LNCaP clone FGC (cell line): ENCODE measurements at regions not wholly inside any gene's neighbourhood (a gene's known extent, or its start where the extent isn't known, plus 50 kb on each side); places are given as distances from the start of the nearest gene placed in this dataset.

Source experiments
- DNase-seq: peaks from one replicate; pipeline ENCODE4 v3.0.0-alpha.2; 2011; ENCODE audit warnings: low read depth
- H3K4me3 ChIP-seq: 2 replicates; pipeline ENCODE4 v1.5.1; 2011; ENCODE audit warnings: mild to moderate bottlenecking, low read depth, low read length, control low read depth
- CTCF ChIP-seq: IDR thresholded peaks from 2 replicates; pipeline ENCODE4 v1.5.1; 2012; ENCODE audit warnings: mild to moderate bottlenecking; ENCODE audit not compliant: control insufficient read depth, insufficient read depth; ENCODE audit errors: extremely low read depth

- no peak for DNase-seq
- TF ChIP-seq CTCF, result no peak
- H3K4me3 ChIP-seq, result no peak overlapping the region
Observed at GRCh38 chr1:234683127-234683860, 73.3 kb upstream of the IRF2BP2 start.

GRCh38 chr1:234681990-234682389, 72.0 kb upstream of the IRF2BP2 start:
- no peak for DNase-seq
- no peak overlapping the region for H3K4me3 ChIP-seq
- TF ChIP-seq CTCF, result no peak

GRCh38 chr1:234681065-234681464, 71.1 kb upstream of the IRF2BP2 start:
- DNase-seq, result no peak

GRCh38 chr1:234680331-234680904, 70.4 kb upstream of the IRF2BP2 start:
- DNase-seq, result no peak
- TF ChIP-seq CTCF, result no peak
- H3K4me3 ChIP-seq, result no peak overlapping the region

More at GRCh38 chr1:234681065-234681464, 71.1 kb upstream of the IRF2BP2 start:
- no peak overlapping the region for H3K4me3 ChIP-seq
- no peak for TF ChIP-seq CTCF

- no peak for DNase-seq
- no peak for TF ChIP-seq CTCF
- no peak overlapping the region for H3K4me3 ChIP-seq
Observed at GRCh38 chr1:234676103-234676594, 66.2 kb upstream of the IRF2BP2 start.

- TF ChIP-seq CTCF, result no peak
- DNase-seq, result no peak
- no peak overlapping the region for H3K4me3 ChIP-seq
Observed at GRCh38 chr1:234675572-234675971, 65.6 kb upstream of the IRF2BP2 start.
